ENCODE measurements at regions not wholly inside any gene's neighbourhood (a gene's known extent, or its start where the extent isn't known, plus 50 kb on each side); places are given as distances from the start of the nearest gene placed in this dataset.

GRCh38 chr1:60583696-60584095, 498.7 kb upstream of the NFIA start:
- Histone ChIP-seq H3K9me2 (replicated peaks; ENCODE audit: control insufficient read depth, low read length) (no peaks in the 10 kb centered on the region), H3K79me2 (ENCODE audit: control insufficient read depth, low read length) (no peaks in the 10 kb centered on the region), H3K27ac (ENCODE audit: low read depth, low read length) (no peak overlapping the region), H4K20me1 (ENCODE audit: control insufficient read depth, insufficient read depth, low read depth, low read length) (no peaks in the 10 kb centered on the region), H3K4me1 (ENCODE audit: control insufficient read depth, low read length) (no peaks in the 10 kb centered on the region), H3K36me3 (ENCODE audit: control insufficient read depth, low read length) (no peaks in the 10 kb centered on the region), H3K27me3 (ENCODE audit: control insufficient read depth, low read length) (no peaks in the 10 kb centered on the region), H3K4me2 (ENCODE audit: low read length) (no peak overlapping the region), H3K9me3 (ENCODE audit: control insufficient read depth, insufficient read depth, low read length) (no peaks in the 10 kb centered on the region), H3K4me3 (ENCODE audit: low read length) (no peak overlapping the region), H3F3A (ENCODE audit: control insufficient read depth, insufficient read depth) (no peaks in the 10 kb centered on the region)
- TF ChIP-seq CTCF (IDR thresholded peaks at IDR 0.05; ENCODE audit: low read depth, low read length, poor library complexity, severe bottlenecking) (no peak), EZH2phosphoT487 (IDR thresholded peaks at IDR 0.05; ENCODE audit: borderline replicate concordance, low read length) (no peak)

- H3K9me3 ChIP-seq (ENCODE audit: control insufficient read depth, insufficient read depth, low read length) = no peaks in the 10 kb centered on the region
- no peaks in the 10 kb centered on the region for H3K4me1 ChIP-seq (ENCODE audit: control insufficient read depth, low read length)
- no peaks in the 10 kb centered on the region for H3K36me3 ChIP-seq (ENCODE audit: control insufficient read depth, low read length)
- H3K4me2 ChIP-seq (ENCODE audit: low read length) = no peak overlapping the region
- H3K4me3 ChIP-seq (ENCODE audit: low read length) = no peak overlapping the region
- H3K9me2 ChIP-seq (replicated peaks; ENCODE audit: control insufficient read depth, low read length) = no peaks in the 10 kb centered on the region
- TF ChIP-seq EZH2phosphoT487 (IDR thresholded peaks at IDR 0.05; ENCODE audit: borderline replicate concordance, low read length) = no peak
- TF ChIP-seq CTCF (IDR thresholded peaks at IDR 0.05; ENCODE audit: low read depth, low read length, poor library complexity, severe bottlenecking) = no peak
- no peaks in the 10 kb centered on the region for H3F3A ChIP-seq (ENCODE audit: control insufficient read depth, insufficient read depth)
- H3K79me2 ChIP-seq (ENCODE audit: control insufficient read depth, low read length) = no peaks in the 10 kb centered on the region
- H3K27ac ChIP-seq (ENCODE audit: low read depth, low read length) = no peak overlapping the region
- H3K27me3 ChIP-seq (ENCODE audit: control insufficient read depth, low read length) = no peaks in the 10 kb centered on the region
- no peaks in the 10 kb centered on the region for H4K20me1 ChIP-seq (ENCODE audit: control insufficient read depth, insufficient read depth, low read depth, low read length)
These were observed 500.7 kb upstream of the NFIA start for GRCh38 chr1:60581455-60582220.

- Histone ChIP-seq H3K4me2 (ENCODE audit: low read length) (no peak overlapping the region), H3K4me1 (ENCODE audit: control insufficient read depth, low read length) (no peaks in the 10 kb centered on the region)
These were observed 503.5 kb upstream of the C1orf87 start for GRCh38 chr1:60577029-60577428.

More at GRCh38 chr1:60577029-60577428, 503.5 kb upstream of the C1orf87 start:
- no peak overlapping the region for H3K27ac ChIP-seq (ENCODE audit: low read depth, low read length)
- TF ChIP-seq CTCF (IDR thresholded peaks at IDR 0.05; ENCODE audit: low read depth, low read length, poor library complexity, severe bottlenecking) (no peak), EZH2phosphoT487 (IDR thresholded peaks at IDR 0.05; ENCODE audit: borderline replicate concordance, low read length) (no peak)
- no peaks in the 10 kb centered on the region for H3K9me2 ChIP-seq (replicated peaks; ENCODE audit: control insufficient read depth, low read length)
- no peaks in the 10 kb centered on the region for H3K36me3 ChIP-seq (ENCODE audit: control insufficient read depth, low read length)
- H4K20me1 ChIP-seq (ENCODE audit: control insufficient read depth, insufficient read depth, low read depth, low read length) = no peaks in the 10 kb centered on the region
- no peaks in the 10 kb centered on the region for H3F3A ChIP-seq (ENCODE audit: control insufficient read depth, insufficient read depth)
- no peaks in the 10 kb centered on the region for H3K79me2 ChIP-seq (ENCODE audit: control insufficient read depth, low read length)
- H3K9me3 ChIP-seq (ENCODE audit: control insufficient read depth, insufficient read depth, low read length) = no peaks in the 10 kb centered on the region
- H3K4me3 ChIP-seq (ENCODE audit: low read length) = no peak overlapping the region
- no peaks in the 10 kb centered on the region for H3K27me3 ChIP-seq (ENCODE audit: control insufficient read depth, low read length)

Data from DOHH2 (cell line).